ENCODE measurements at regions not wholly inside any gene's neighbourhood (a gene's known extent, or its start where the extent isn't known, plus 50 kb on each side); places are given as distances from the start of the nearest gene placed in this dataset.
A peak's percentile ranks its signal among the peaks of the same experiment; 100 is the strongest.

DNA sequence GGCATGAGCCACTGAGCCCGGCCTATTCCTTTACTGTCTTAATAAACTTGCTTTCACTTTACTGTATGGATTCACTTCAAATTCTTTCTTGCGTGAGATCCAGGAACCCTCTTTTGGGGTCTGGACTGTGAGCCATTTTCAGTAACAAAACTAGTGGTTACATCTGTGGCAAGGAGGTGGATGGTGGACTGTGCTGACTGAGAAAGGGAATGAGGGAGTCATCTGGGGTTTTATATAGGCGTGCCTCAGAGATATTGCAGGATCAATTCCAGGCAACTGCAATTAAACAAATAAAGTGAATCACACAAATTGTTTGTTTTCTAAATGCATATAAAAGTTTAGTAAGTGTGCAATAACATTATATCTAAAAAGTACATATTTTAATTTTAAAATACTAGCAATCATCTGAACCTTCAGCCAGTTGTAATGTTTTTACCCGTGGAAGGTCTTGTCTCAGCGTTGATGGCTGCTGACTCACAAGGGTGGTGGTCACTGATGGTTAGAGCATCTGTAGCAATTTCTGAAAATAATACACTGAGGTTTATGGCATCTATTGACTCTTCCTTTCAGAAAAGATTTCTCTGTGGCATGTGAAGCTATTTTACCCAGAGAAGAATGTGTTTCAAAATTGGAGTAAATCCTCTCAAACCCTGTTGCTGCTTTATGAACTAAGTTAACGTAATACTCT, 111.4 kb upstream of the FKBP1C start:
- no peaks in the 10 kb centered on the region for H3K79me2 ChIP-seq (ENCODE audit: insufficient read depth)
- no peak overlapping the region for H3K4me2 ChIP-seq
- TF ChIP-seq TAF1 (IDR thresholded peaks at IDR 0.05; ENCODE audit: borderline replicate concordance, low read depth, low read length) (no peak), TCF12 (IDR thresholded peaks at IDR 0.05) (no peak), YY1 (IDR thresholded peaks at IDR 0.05; ENCODE audit: low read depth) (no peak), TEAD4 (IDR thresholded peaks at IDR 0.05; ENCODE audit: borderline replicate concordance, insufficient read depth) (no peak), MXI1 (IDR thresholded peaks at IDR 0.05; ENCODE audit: low read depth, low read length) (no peak), GABPA (IDR thresholded peaks at IDR 0.05; ENCODE audit: low read depth) (no peak)
- TF ChIP-seq, protein P1, sequence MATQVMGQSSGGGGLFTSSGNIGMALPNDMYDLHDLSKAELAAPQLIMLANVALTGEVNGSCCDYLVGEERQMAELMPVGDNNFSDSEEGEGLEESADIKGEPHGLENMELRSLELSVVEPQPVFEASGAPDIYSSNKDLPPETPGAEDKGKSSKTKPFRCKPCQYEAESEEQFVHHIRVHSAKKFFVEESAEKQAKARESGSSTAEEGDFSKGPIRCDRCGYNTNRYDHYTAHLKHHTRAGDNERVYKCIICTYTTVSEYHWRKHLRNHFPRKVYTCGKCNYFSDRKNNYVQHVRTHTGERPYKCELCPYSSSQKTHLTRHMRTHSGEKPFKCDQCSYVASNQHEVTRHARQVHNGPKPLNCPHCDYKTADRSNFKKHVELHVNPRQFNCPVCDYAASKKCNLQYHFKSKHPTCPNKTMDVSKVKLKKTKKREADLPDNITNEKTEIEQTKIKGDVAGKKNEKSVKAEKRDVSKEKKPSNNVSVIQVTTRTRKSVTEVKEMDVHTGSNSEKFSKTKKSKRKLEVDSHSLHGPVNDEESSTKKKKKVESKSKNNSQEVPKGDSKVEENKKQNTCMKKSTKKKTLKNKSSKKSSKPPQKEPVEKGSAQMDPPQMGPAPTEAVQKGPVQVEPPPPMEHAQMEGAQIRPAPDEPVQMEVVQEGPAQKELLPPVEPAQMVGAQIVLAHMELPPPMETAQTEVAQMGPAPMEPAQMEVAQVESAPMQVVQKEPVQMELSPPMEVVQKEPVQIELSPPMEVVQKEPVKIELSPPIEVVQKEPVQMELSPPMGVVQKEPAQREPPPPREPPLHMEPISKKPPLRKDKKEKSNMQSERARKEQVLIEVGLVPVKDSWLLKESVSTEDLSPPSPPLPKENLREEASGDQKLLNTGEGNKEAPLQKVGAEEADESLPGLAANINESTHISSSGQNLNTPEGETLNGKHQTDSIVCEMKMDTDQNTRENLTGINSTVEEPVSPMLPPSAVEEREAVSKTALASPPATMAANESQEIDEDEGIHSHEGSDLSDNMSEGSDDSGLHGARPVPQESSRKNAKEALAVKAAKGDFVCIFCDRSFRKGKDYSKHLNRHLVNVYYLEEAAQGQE (IDR thresholded peaks at IDR 0.05; ENCODE audit: low read depth, low read length), result no peak
- TF ChIP-seq, protein P2, sequence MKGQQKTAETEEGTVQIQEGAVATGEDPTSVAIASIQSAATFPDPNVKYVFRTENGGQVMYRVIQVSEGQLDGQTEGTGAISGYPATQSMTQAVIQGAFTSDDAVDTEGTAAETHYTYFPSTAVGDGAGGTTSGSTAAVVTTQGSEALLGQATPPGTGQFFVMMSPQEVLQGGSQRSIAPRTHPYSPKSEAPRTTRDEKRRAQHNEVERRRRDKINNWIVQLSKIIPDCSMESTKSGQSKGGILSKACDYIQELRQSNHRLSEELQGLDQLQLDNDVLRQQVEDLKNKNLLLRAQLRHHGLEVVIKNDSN (IDR thresholded peaks at IDR 0.05; ENCODE audit: borderline replicate concordance, low read depth), result no peak
- H3K9me2 ChIP-seq, result no peaks in the 10 kb centered on the region
- H3K4me1 ChIP-seq (ENCODE audit: control insufficient read depth in 1 of 2, insufficient read depth in 2 of 2, low read depth in 1 of 2, low read length in 1 of 2), result no peaks in the 10 kb centered on the region
- H3K27me3 ChIP-seq (ENCODE audit: insufficient read depth), result no peaks in the 10 kb centered on the region
- H3K9ac ChIP-seq, result no peak overlapping the region
- 25% methylated on average over 6 of the region's 6 CpGs for WGBS (ENCODE audit: low lambda C conversion rate)
- H3K4me3 ChIP-seq (ENCODE audit: low read depth in 2 of 2, low read length in 1 of 2), result 0 out of 4 replicates have a peak overlapping the region, but pooled peaks of 1 of the 2 experiments have one; percentile 26
- CTCF ChIA-PET, result no interaction called here
- H3K9me3 ChIP-seq, result no peaks in the 10 kb centered on the region
- no peak overlapping the region for H2AFZ ChIP-seq (ENCODE audit: low read depth)
- DNase-seq, result no peak
- H3K36me3 ChIP-seq (replicated peaks in 1 of 2; ENCODE audit: control insufficient read depth in 1 of 2, insufficient read depth in 2 of 2, low read length in 1 of 2), result no peaks in the 10 kb centered on the region
- POLR2A ChIA-PET, result no interaction called here
- H4K20me1 ChIP-seq (ENCODE audit: insufficient read depth), result no peaks in the 10 kb centered on the region
- no peak overlapping the region for H3K27ac ChIP-seq (ENCODE audit: low read depth in 2 of 2, low read length in 1 of 2)
- H3F3A ChIP-seq (replicated peaks; ENCODE audit: insufficient read depth), result no peaks in the 10 kb centered on the region

DNA sequence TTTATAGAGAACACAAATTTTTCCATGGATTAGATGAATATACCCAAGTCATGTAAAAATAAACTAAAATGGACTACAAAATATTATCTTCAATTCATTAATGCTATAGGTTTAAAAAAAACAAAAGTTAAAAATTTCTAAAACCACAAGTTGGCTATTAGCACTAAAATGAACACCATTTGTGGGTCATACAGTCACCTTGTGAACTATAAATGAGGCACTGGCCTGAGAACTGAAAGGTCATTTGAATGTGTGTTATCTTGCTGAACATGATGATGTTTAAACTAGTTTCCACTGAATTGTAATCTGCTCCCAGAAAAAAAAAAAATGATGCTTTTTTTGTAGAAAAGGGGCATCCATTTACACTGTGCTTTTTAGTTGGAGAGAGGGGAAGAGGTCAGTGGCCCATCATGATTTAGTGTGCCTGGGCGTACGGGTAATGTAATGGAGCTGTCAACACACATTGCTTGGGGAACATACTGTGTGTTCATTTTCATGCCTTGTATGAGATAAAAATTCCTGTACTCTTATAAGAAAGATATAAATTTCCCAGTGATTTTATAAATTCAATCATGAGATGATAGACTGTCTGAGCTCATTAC, 96.6 kb upstream of the FKBP1C start:
- Histone ChIP-seq H3K36me3 (replicated peaks in 1 of 2; ENCODE audit: control insufficient read depth in 1 of 2, insufficient read depth in 2 of 2, low read length in 1 of 2) (no peaks in the 10 kb centered on the region), H3K27me3 (ENCODE audit: insufficient read depth) (no peaks in the 10 kb centered on the region), H2AFZ (ENCODE audit: low read depth) (no peak overlapping the region), H3K9ac (no peak overlapping the region), H3K9me3 (no peaks in the 10 kb centered on the region), H3K4me3 (ENCODE audit: low read depth in 2 of 2, low read length in 1 of 2) (no peak overlapping the region), H4K20me1 (ENCODE audit: insufficient read depth) (no peaks in the 10 kb centered on the region), H3F3A (replicated peaks; ENCODE audit: insufficient read depth) (no peaks in the 10 kb centered on the region), H3K4me2 (no peak overlapping the region), H3K27ac (ENCODE audit: low read depth in 2 of 2, low read length in 1 of 2) (no peak overlapping the region), H3K4me1 (ENCODE audit: control insufficient read depth in 1 of 2, insufficient read depth in 2 of 2, low read depth in 1 of 2, low read length in 1 of 2) (no peaks in the 10 kb centered on the region), H3K79me2 (ENCODE audit: insufficient read depth) (no peaks in the 10 kb centered on the region), H3K9me2 (no peaks in the 10 kb centered on the region)
- TF ChIP-seq, protein P3, sequence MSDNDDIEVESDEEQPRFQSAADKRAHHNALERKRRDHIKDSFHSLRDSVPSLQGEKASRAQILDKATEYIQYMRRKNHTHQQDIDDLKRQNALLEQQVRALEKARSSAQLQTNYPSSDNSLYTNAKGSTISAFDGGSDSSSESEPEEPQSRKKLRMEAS (IDR thresholded peaks at IDR 0.05; ENCODE audit: low read depth), result no peak
- 17% methylated on average over 2 of the region's 2 CpGs for WGBS (ENCODE audit: low lambda C conversion rate)
- no peak for DNase-seq
- ChIA-PET POLR2A (no interaction called here), CTCF (no interaction called here)

Data from SK-N-SH (cell line).